ENCODE measurements at regions not wholly inside any gene's neighbourhood (a gene's known extent, or its start where the extent isn't known, plus 50 kb on each side); places are given as distances from the start of the nearest gene placed in this dataset.
"Not testable (repeated sequence)": the region's sequence is repeated elsewhere in the genome, so short reads cannot be mapped to it uniquely, and the experiment has no call there.

GRCh38 chr6:142648526-142648925, 296.4 kb downstream of the HIVEP2 start:
- ATAC-seq (no peak), DNase-seq (no peak)
- H3K36me3 ChIP-seq, result no peaks in the 10 kb centered on the region
- no peaks in the 10 kb centered on the region for H3K9me3 ChIP-seq
- TF ChIP-seq CTCF (IDR thresholded peaks at IDR 0.05) (no peak), POLR2A (IDR thresholded peaks at IDR 0.05) (no peak)
- intact Hi-C loops (cut with DNase I), result no loop called here
- no peak overlapping the region for H3K27ac ChIP-seq
- WGBS, 4 donors, result 51 to 66% (median 57%) methylated on average over 1 of the region's 1 CpG
- no peak overlapping the region for H3K4me3 ChIP-seq
- H3K27me3 ChIP-seq, result peaks cover 0 to 6% (median 0%) of the 10 kb centered on the region in 9 donors
- H3K4me1 ChIP-seq, result no peaks in the 10 kb centered on the region

- H3K36me3 ChIP-seq; H3K4me3 ChIP-seq; H3K9me3 ChIP-seq; DNase-seq; H3K27ac ChIP-seq; H3K27me3 ChIP-seq; ATAC-seq; H3K4me1 ChIP-seq; intact Hi-C loops (cut with DNase I): not testable (repeated sequence)
- 80 to 87% (median 84%) methylated on average over 8 to 11 of the region's 11 CpGs for WGBS, 4 donors
Observed at GRCh38 chr6:142649438-142650234, 295.3 kb downstream of the HIVEP2 start.

GRCh38 chr6:142651384-142651783, 293.6 kb downstream of the HIVEP2 start:
- no peaks in the 10 kb centered on the region for H3K9me3 ChIP-seq
- peaks cover 0 to 6% (median 0%) of the 10 kb centered on the region in 9 donors for H3K27me3 ChIP-seq
- TF ChIP-seq CTCF (IDR thresholded peaks at IDR 0.05) (no peak), POLR2A (IDR thresholded peaks at IDR 0.05) (no peak)
- no peak for DNase-seq
- no peaks in the 10 kb centered on the region for H3K36me3 ChIP-seq
- H3K4me3 ChIP-seq, result no peak overlapping the region
- H3K27ac ChIP-seq, result no peak overlapping the region
- 89 to 96% (median 90%) methylated on average over 3 of the region's 3 CpGs for WGBS, 4 donors
- intact Hi-C loops (cut with DNase I), result no loop called here
- no peaks in the 10 kb centered on the region for H3K4me1 ChIP-seq
- no peak for ATAC-seq

GRCh38 chr6:142653710-142654420, 291.1 kb downstream of the HIVEP2 start:
- 74 to 87% (median 78%) methylated on average over 5 of the region's 5 CpGs for WGBS, 4 donors
- no peak for DNase-seq
- intact Hi-C loops (cut with DNase I), result no loop called here
- Histone ChIP-seq H3K27ac (no peak overlapping the region), H3K4me1 (no peaks in the 10 kb centered on the region), H3K9me3 (no peaks in the 10 kb centered on the region), H3K4me3 (no peak overlapping the region), H3K36me3 (no peaks in the 10 kb centered on the region), H3K27me3 (peaks cover 0 to 4% (median 0%) of the 10 kb centered on the region in 9 donors)
- ATAC-seq, result no peak
- no peak for TF ChIP-seq CTCF (IDR thresholded peaks at IDR 0.05)
- no peak for TF ChIP-seq POLR2A (IDR thresholded peaks at IDR 0.05)
